ENCODE measurements at regions not wholly inside any gene's neighbourhood (a gene's known extent, or its start where the extent isn't known, plus 50 kb on each side); places are given as distances from the start of the nearest gene placed in this dataset.

GRCh38 chr17:72296456-72296855 lies 175.6 kb downstream of the SOX9 start:
- TF ChIP-seq CTCF (IDR thresholded peaks at IDR 0.05) (no peak), POLR2AphosphoS5 (IDR thresholded peaks at IDR 0.05; ENCODE audit: insufficient read depth in 1 of 2, low read depth in 1 of 2) (no peak), POLR2A (IDR thresholded peaks at IDR 0.05) (no peak)

Measured in vagina (tissue), 2 donors.